ENCODE measurements at regions not wholly inside any gene's neighbourhood (a gene's known extent, or its start where the extent isn't known, plus 50 kb on each side); places are given as distances from the start of the nearest gene placed in this dataset.

- TF ChIP-seq FOXO4 (CRISPR knock-in tag; IDR thresholded peaks at IDR 0.05) (no peak), SETDB1 (IDR thresholded peaks at IDR 0.05; ENCODE audit: low read length) (no peak), ATF7 (IDR thresholded peaks at IDR 0.05) (peak; percentile 80), CCNT2 (IDR thresholded peaks at IDR 0.05; ENCODE audit: borderline replicate concordance, extremely low read depth, insufficient read length, low read depth, low read length) (peak; percentile 56), NFYB (IDR thresholded peaks at IDR 0.05; ENCODE audit: extremely low read depth, insufficient read length) (no peak), ZNF263 (CRISPR knock-in tag; IDR thresholded peaks at IDR 0.05; ENCODE audit: borderline replicate concordance) (no peak), BRD4 (IDR thresholded peaks at IDR 0.05) (no peak), ATF3 (IDR thresholded peaks at IDR 0.05) (peak; percentile 74), ATF3 (CRISPR knock-in tag; conservative IDR thresholded peaks at IDR 0.05) (peak; percentile 75; the same call in 1 of the 2 replicates), SP1 (CRISPR knock-in tag; IDR thresholded peaks at IDR 0.05) (no peak; the same call in none of the 2 replicates), GTF3C2 (IDR thresholded peaks at IDR 0.05; ENCODE audit: borderline replicate concordance, extremely low read depth, insufficient read length) (no peak), NCOA1 (IDR thresholded peaks at IDR 0.05; ENCODE audit: low read depth) (no peak; the same call in 1 of the 2 replicates), PCBP1 (IDR thresholded peaks at IDR 0.05; ENCODE audit: low read depth, low read length, poor library complexity, severe bottlenecking) (no peak), ZFP30 (CRISPR knock-in tag; IDR thresholded peaks at IDR 0.05; ENCODE audit: borderline replicate concordance) (no peak), YBX1 (IDR thresholded peaks at IDR 0.05) (no peak), THAP7 (CRISPR knock-in tag; IDR thresholded peaks at IDR 0.05) (no peak), CLOCK (CRISPR knock-in tag; IDR thresholded peaks at IDR 0.05; ENCODE audit: borderline replicate concordance) (no peak), TAF1 (IDR thresholded peaks at IDR 0.05; ENCODE audit: control insufficient read depth, extremely low read depth, insufficient read depth, low read length, severe bottlenecking) (no peak)
Measured at GRCh38 chr7:66869660-66870450, 51.2 kb upstream of the TMEM248 start (continued).

Data from K562 (cell line).